ENCODE measurements at regions not wholly inside any gene's neighbourhood (a gene's known extent, or its start where the extent isn't known, plus 50 kb on each side); places are given as distances from the start of the nearest gene placed in this dataset.

GRCh38 chr11:110951950-110952503, 239.8 kb upstream of the ARHGAP20 start:
- Histone ChIP-seq H2AFZ (ENCODE audit: low read depth, low read length, poor library complexity, severe bottlenecking) (no peak overlapping the region), H3K9ac (ENCODE audit: low read length) (no peak overlapping the region), H3K27ac (ENCODE audit: low read depth, low read length) (no peak overlapping the region), H3K79me2 (ENCODE audit: insufficient read depth, low read length) (no peaks in the 10 kb centered on the region), H3K9me2 (ENCODE audit: insufficient read depth) (no peaks in the 10 kb centered on the region), H4K20me1 (ENCODE audit: insufficient read depth) (no peaks in the 10 kb centered on the region), H3K4me2 (ENCODE audit: low read length) (no peak overlapping the region), H3K36me3 (ENCODE audit: control insufficient read depth in 1 of 2, insufficient read depth in 2 of 2, low read length in 2 of 2) (no peaks in the 10 kb centered on the region), H3K4me3 (replicated peaks in 1 of 2; ENCODE audit: low read depth in 1 of 2, low read length in 2 of 2) (no peak overlapping the region), H3K9me3 (ENCODE audit: control insufficient read depth in 1 of 2, insufficient read depth in 1 of 2, low read depth in 1 of 2, low read length in 2 of 2) (no peaks in the 10 kb centered on the region), H3K4me1 (ENCODE audit: control insufficient read depth in 1 of 2, insufficient read depth in 2 of 2, low read length in 2 of 2) (no peaks in the 10 kb centered on the region), H3K27me3 (ENCODE audit: insufficient read depth, low read length) (no peaks in the 10 kb centered on the region)
- RAD21 ChIA-PET (ENCODE audit: low non-redundant PET in 1 of 2, low total read pairs in 2 of 2, uncharacterized antibody in 2 of 2, unreplicated experiment in 2 of 2): no interaction called here
- no TSS peak for BruUV-seq (replicated peaks)
- DNase-seq (ENCODE audit: low read depth, low spot score) (no peak), ATAC-seq (no peak)
- POLR2A ChIA-PET: no interaction called here
- CTCF ChIA-PET: no interaction called here
- intact Hi-C loops (cut with micrococcal nuclease): no loop called here
- TF ChIP-seq EGR1 (IDR thresholded peaks at IDR 0.05; ENCODE audit: low read depth): no peak
- no peak for TF ChIP-seq SIN3A (IDR thresholded peaks at IDR 0.05; ENCODE audit: low read depth)
- TF ChIP-seq YY1 (IDR thresholded peaks at IDR 0.05; ENCODE audit: extremely low read depth, insufficient replicate concordance, low read depth, low read length): no peak
- no peak for TF ChIP-seq CEBPB (IDR thresholded peaks at IDR 0.05; ENCODE audit: low read depth)
- no peak for TF ChIP-seq TCF7L2 (IDR thresholded peaks at IDR 0.05; ENCODE audit: borderline replicate concordance, extremely low read depth, insufficient read depth, insufficient read length)
- TF ChIP-seq MAX (IDR thresholded peaks at IDR 0.05): no peak
- no peak for TF ChIP-seq ELF1 (IDR thresholded peaks at IDR 0.05; ENCODE audit: borderline replicate concordance, low read depth)
- TF ChIP-seq ZFX (IDR thresholded peaks at IDR 0.05): no peak
- TF ChIP-seq CTCF (IDR thresholded peaks at IDR 0.05 in 2 of 3, conservative IDR thresholded peaks at IDR 0.05 in 1 of 3; ENCODE audit: borderline replicate concordance in 1 of 3, insufficient read depth in 1 of 3, low read depth in 2 of 3, low read length in 2 of 3): no peak
- no peak for TF ChIP-seq ZBTB33 (IDR thresholded peaks at IDR 0.05; ENCODE audit: extremely low read depth, insufficient replicate concordance, low read length)
- no peak for TF ChIP-seq REST (IDR thresholded peaks at IDR 0.05; ENCODE audit: low read depth)
